ENCODE measurements at regions not wholly inside any gene's neighbourhood (a gene's known extent, or its start where the extent isn't known, plus 50 kb on each side); places are given as distances from the start of the nearest gene placed in this dataset.

- no peak for DNase-seq (ENCODE audit: low read depth)
- H3K4me3 ChIP-seq (ENCODE audit: control insufficient read depth, low read depth, low read length) = no peak overlapping the region
- TF ChIP-seq CTCF (IDR thresholded peaks at IDR 0.05; ENCODE audit: control insufficient read depth, insufficient read depth, low read depth, low read length, missing control alignments) = no peak
These were observed 72.4 kb upstream of the WWC2 start for GRCh38 chr4:183026701-183027100.

GRCh38 chr4:183022617-183023016, 76.4 kb upstream of the WWC2 start:
- TF ChIP-seq CTCF (IDR thresholded peaks at IDR 0.05; ENCODE audit: control insufficient read depth, insufficient read depth, low read depth, low read length, missing control alignments) = no peak
- no peak for DNase-seq (ENCODE audit: low read depth)
- no peak overlapping the region for H3K4me3 ChIP-seq (ENCODE audit: control insufficient read depth, low read depth, low read length)

- DNase-seq (ENCODE audit: low read depth) = no peak
- no peak overlapping the region for H3K4me3 ChIP-seq (ENCODE audit: control insufficient read depth, low read depth, low read length)
- TF ChIP-seq CTCF (IDR thresholded peaks at IDR 0.05; ENCODE audit: control insufficient read depth, insufficient read depth, low read depth, low read length, missing control alignments) = no peak
These were observed 81.1 kb upstream of the WWC2 start for GRCh38 chr4:183017962-183018361.

- TF ChIP-seq CTCF (IDR thresholded peaks at IDR 0.05; ENCODE audit: control insufficient read depth, insufficient read depth, low read depth, low read length, missing control alignments) = no peak
- no peak for DNase-seq (ENCODE audit: low read depth)
- no peak overlapping the region for H3K4me3 ChIP-seq (ENCODE audit: control insufficient read depth, low read depth, low read length)
These were observed 84.5 kb upstream of the WWC2 start for GRCh38 chr4:183014361-183015084.

- no peak for TF ChIP-seq CTCF (IDR thresholded peaks at IDR 0.05; ENCODE audit: control insufficient read depth, insufficient read depth, low read depth, low read length, missing control alignments)
- H3K4me3 ChIP-seq (ENCODE audit: control insufficient read depth, low read depth, low read length) = no peak overlapping the region
- no peak for DNase-seq (ENCODE audit: low read depth)
These were observed 85.4 kb upstream of the WWC2 start for GRCh38 chr4:183013730-183014002.

- H3K4me3 ChIP-seq (ENCODE audit: control insufficient read depth, low read depth, low read length) = no peak overlapping the region
- no peak for DNase-seq (ENCODE audit: low read depth)
- no peak for TF ChIP-seq CTCF (IDR thresholded peaks at IDR 0.05; ENCODE audit: control insufficient read depth, insufficient read depth, low read depth, low read length, missing control alignments)
These were observed 86.0 kb upstream of the WWC2 start for GRCh38 chr4:183012879-183013729.

Measured in AG09309 (cell line).